WTC11 (cell line): ENCODE measurements at regions not wholly inside any gene's neighbourhood (a gene's known extent, or its start where the extent isn't known, plus 50 kb on each side); places are given as distances from the start of the nearest gene placed in this dataset.
"Not testable (repeated sequence)": the region's sequence is repeated elsewhere in the genome, so short reads cannot be mapped to it uniquely, and the experiment has no call there.

Experiments used
- ATAC-seq: fragments of 200-7000 bp; cut with Tn5 transposase; 2 replicates; pipeline ENCODE4 v1.10.0; 2021; ENCODE audit warnings: mild to moderate bottlenecking, moderate library complexity
- CTCF ChIA-PET: fragments of 300-600 bp; sonication (Branson Sonifier 250); formaldehyde crosslinking; loops from one replicate; lab custom pipeline; 2021; ENCODE audit warnings: antibody characterized with exemption; lab: Charles Lee
- POLR2A ChIA-PET: fragments of 350-600 bp; sonication (Branson Sonifier 250); formaldehyde crosslinking; loops from one replicate; lab custom pipeline; 2021; ENCODE audit warnings: antibody characterized with exemption; lab: Charles Lee
- DNase-seq: peaks from one replicate; pipeline ENCODE4 v3.0.0; 2021; ENCODE audit warnings: low spot score
- H3K27ac Mint-ChIP-seq: 2 replicates; pipeline ENCODE4 v1.8.0; 2021; ENCODE audit warnings: mixed read lengths
- H3K27me3 Mint-ChIP-seq: 2 replicates; pipeline ENCODE4 v1.8.0; 2021; ENCODE audit warnings: low read depth, mild to moderate bottlenecking, moderate library complexity, mixed read lengths
- H3K36me3 Mint-ChIP-seq: 2 replicates; pipeline ENCODE4 v1.8.0; 2021; ENCODE audit warnings: mixed read lengths
- H3K4me1 Mint-ChIP-seq: 2 replicates; pipeline ENCODE4 v1.8.0; 2022; ENCODE audit warnings: mixed read lengths
- H3K4me3 Mint-ChIP-seq: 2 replicates; pipeline ENCODE4 v1.8.0; 2021; ENCODE audit warnings: mild to moderate bottlenecking, moderate library complexity, mixed read lengths
- H3K9me3 Mint-ChIP-seq: 2 replicates; pipeline ENCODE4 v1.8.0; 2021; ENCODE audit warnings: mixed read lengths
- AR ChIP-seq: fragments of 250-450 bp; sonication (Bioruptor Pico); IDR thresholded peaks from 2 replicates; pipeline ENCODE4 v1.9.0; 2021; ENCODE audit warnings: mild to moderate bottlenecking
- ATF6 ChIP-seq: sonication (generic); formaldehyde crosslinking; IDR thresholded peaks from 2 replicates; pipeline ENCODE4 v1.8.1; 2023; ENCODE audit warnings: mild to moderate bottlenecking, missing genetic modification reagents
- CDX4 ChIP-seq: fragments of 250-450 bp; sonication (Bioruptor Pico); IDR thresholded peaks from 2 replicates; pipeline ENCODE4 v1.9.0; 2021; ENCODE audit warnings: moderate library complexity, mild to moderate bottlenecking, inconsistent platforms, borderline replicate concordance
- ERG ChIP-seq: fragments of 250-450 bp; sonication (Bioruptor Pico); IDR thresholded peaks from 2 replicates; pipeline ENCODE4 v1.8.0; 2021; ENCODE audit warnings: mild to moderate bottlenecking
- FOXK1 ChIP-seq: sonication (generic); formaldehyde crosslinking; IDR thresholded peaks from 2 replicates; pipeline ENCODE4 v1.8.0; 2022; ENCODE audit warnings: mild to moderate bottlenecking, moderate library complexity, missing genetic modification reagents
- GTF2I ChIP-seq: fragments of 250-450 bp; sonication (Bioruptor Pico); conservative IDR thresholded peaks from 2 replicates; pipeline ENCODE4 v1.4.0; 2021; ENCODE audit warnings: mild to moderate bottlenecking
- IRF1 ChIP-seq: sonication (generic); formaldehyde crosslinking; IDR thresholded peaks from 2 replicates; pipeline ENCODE4 v1.8.0; 2023; ENCODE audit warnings: missing genetic modification reagents
- MXD4 ChIP-seq: fragments of 250-450 bp; sonication (Bioruptor Pico); IDR thresholded peaks from 2 replicates; pipeline ENCODE4 v1.8.0; 2021; ENCODE audit warnings: mild to moderate bottlenecking, moderate library complexity, borderline replicate concordance
- MYBL2 ChIP-seq: sonication (generic); formaldehyde crosslinking; IDR thresholded peaks from 2 replicates; pipeline ENCODE4 v1.8.1; 2023; ENCODE audit warnings: mild to moderate bottlenecking, moderate library complexity, missing genetic modification reagents
- NR3C1 ChIP-seq: sonication (generic); formaldehyde crosslinking; conservative IDR thresholded peaks from 2 replicates; pipeline ENCODE4 v1.8.1; 2023; ENCODE audit warnings: low read depth, mild to moderate bottlenecking, missing genetic modification reagents
- PRDM15 ChIP-seq: sonication (generic); formaldehyde crosslinking; IDR thresholded peaks from 2 replicates; pipeline ENCODE4 v1.8.0; 2022; ENCODE audit warnings: missing genetic modification reagents
- PRRX2 ChIP-seq: fragments of 250-450 bp; sonication (Bioruptor Pico); IDR thresholded peaks from 2 replicates; pipeline ENCODE4 v1.8.0; 2021; ENCODE audit warnings: mild to moderate bottlenecking
- SMAD3 ChIP-seq: sonication (generic); formaldehyde crosslinking; IDR thresholded peaks from 2 replicates; pipeline ENCODE4 v1.8.0; 2022; ENCODE audit warnings: missing genetic modification reagents, mild to moderate bottlenecking, borderline replicate concordance
- SMAD4 ChIP-seq: sonication (generic); formaldehyde crosslinking; IDR thresholded peaks from 2 replicates; pipeline ENCODE4 v1.8.0; 2022; ENCODE audit warnings: mild to moderate bottlenecking, missing genetic modification reagents
- ZBTB21 ChIP-seq: sonication (generic); formaldehyde crosslinking; IDR thresholded peaks from 2 replicates; pipeline ENCODE4 v1.8.1; 2023; ENCODE audit warnings: mild to moderate bottlenecking, missing genetic modification reagents, borderline replicate concordance
- ZNF396 ChIP-seq: fragments of 250-450 bp; sonication (Bioruptor Pico); IDR thresholded peaks from 2 replicates; pipeline ENCODE4 v1.8.0; 2021; ENCODE audit warnings: mild to moderate bottlenecking, moderate library complexity, borderline replicate concordance

- TF ChIP-seq MXD4 (CRISPR knock-in tag) = no peak
Observed at GRCh38 chr6:94713446-94713845, 863.9 kb upstream of the MANEA start (continued).

GRCh38 chr6:94698773-94699172, 878.6 kb upstream of the MANEA start:
- no peak for TF ChIP-seq PRRX2 (CRISPR knock-in tag)
- TF ChIP-seq SMAD3 (CRISPR knock-in tag) = no peak
- TF ChIP-seq ZBTB21 (CRISPR knock-in tag) = no peak
- no peak for TF ChIP-seq NR3C1 (CRISPR knock-in tag)
- TF ChIP-seq MYBL2 (CRISPR knock-in tag) = no peak
- TF ChIP-seq SMAD4 (CRISPR knock-in tag) = no peak
- TF ChIP-seq CDX4 (CRISPR knock-in tag) = no peak
- TF ChIP-seq GTF2I (CRISPR knock-in tag) = no peak
- TF ChIP-seq ERG (CRISPR knock-in tag) = no peak
- no peak for TF ChIP-seq MXD4 (CRISPR knock-in tag)
- no peak for TF ChIP-seq FOXK1 (CRISPR knock-in tag)
- no peak for TF ChIP-seq AR
- no peak for TF ChIP-seq ZNF396 (CRISPR knock-in tag)
- no peak for TF ChIP-seq ATF6 (CRISPR knock-in tag)
- TF ChIP-seq PRDM15 (CRISPR knock-in tag) = no peak
- TF ChIP-seq IRF1 (CRISPR knock-in tag) = no peak
- no peaks in the 10 kb centered on the region for H3K9me3 Mint-ChIP-seq
- CTCF ChIA-PET = no interaction called here
- H3K4me3 Mint-ChIP-seq = no peak overlapping the region
- POLR2A ChIA-PET = no interaction called here
- no peak overlapping the region for H3K27ac Mint-ChIP-seq
- DNase-seq (no peak), ATAC-seq (no peak)
- no peaks in the 10 kb centered on the region for H3K27me3 Mint-ChIP-seq
- H3K4me1 Mint-ChIP-seq = no peaks in the 10 kb centered on the region
- no peaks in the 10 kb centered on the region for H3K36me3 Mint-ChIP-seq

GRCh38 chr6:94687255-94687654, 890.1 kb upstream of the MANEA start:
- POLR2A ChIA-PET, H3K27me3 Mint-ChIP-seq, CTCF ChIA-PET, H3K4me1 Mint-ChIP-seq, H3K27ac Mint-ChIP-seq, DNase-seq, H3K4me3 Mint-ChIP-seq, ATAC-seq: not testable (repeated sequence)
- H3K36me3 Mint-ChIP-seq = peaks cover 15% of the 10 kb centered on the region
- H3K9me3 Mint-ChIP-seq = peaks cover 21% of the 10 kb centered on the region
